Osteocyte (in vitro differentiated cells): ENCODE measurements at regions not wholly inside any gene's neighbourhood (a gene's known extent, or its start where the extent isn't known, plus 50 kb on each side); places are given as distances from the start of the nearest gene placed in this dataset.

Experiments used
- DNase-seq: peaks from one replicate; pipeline ENCODE4 v3.0.0; 2021; ENCODE audit warnings: mixed read lengths; ENCODE audit not compliant: unreplicated experiment; ENCODE audit errors: extremely low spot score
- H3K27ac Mint-ChIP-seq: one replicate; pipeline ENCODE4 v1.8.0; 2021; ENCODE audit warnings: mild to moderate bottlenecking, mixed read lengths; ENCODE audit not compliant: unreplicated experiment
- H3K27me3 Mint-ChIP-seq: one replicate; pipeline ENCODE4 v1.8.0; 2021; ENCODE audit warnings: mixed read lengths; ENCODE audit not compliant: unreplicated experiment
- H3K36me3 Mint-ChIP-seq: one replicate; pipeline ENCODE4 v1.8.0; 2021; ENCODE audit warnings: mixed read lengths; ENCODE audit not compliant: unreplicated experiment
- H3K4me1 Mint-ChIP-seq: one replicate; pipeline ENCODE4 v1.8.0; 2021; ENCODE audit warnings: mixed read lengths; ENCODE audit not compliant: unreplicated experiment
- H3K4me3 Mint-ChIP-seq: one replicate; pipeline ENCODE4 v1.8.0; 2021; ENCODE audit warnings: mild to moderate bottlenecking, moderate library complexity, mixed read lengths; ENCODE audit not compliant: unreplicated experiment
- H3K9me3 Mint-ChIP-seq: one replicate; pipeline ENCODE4 v1.8.0; 2021; ENCODE audit warnings: mixed read lengths; ENCODE audit not compliant: unreplicated experiment
- CTCF ChIP-seq: fragments of 200-600 bp; sonication (generic); IDR thresholded peaks from 2 replicates; pipeline ENCODE4 v1.5.0; 2021; ENCODE audit warnings: antibody characterized with exemption, mild to moderate bottlenecking, moderate library complexity

- Mint-ChIP-seq H3K36me3 (peaks cover 2% of the 10 kb centered on the region), H3K4me1 (peaks cover 37% of the 10 kb centered on the region), H3K4me3 (no peak overlapping the region), H3K27me3 (no peaks in the 10 kb centered on the region), H3K27ac (no peak overlapping the region), H3K9me3 (peaks cover 9% of the 10 kb centered on the region)
- DNase-seq, result peak; percentile 25
- no peak for TF ChIP-seq CTCF
These were observed 66.1 kb upstream of the PFN2 start for GRCh38 chr3:150036780-150037179.

GRCh38 chr3:150035910-150036612 is 65.4 kb upstream of the PFN2 start:
- DNase-seq, result peak; percentile 10
- Mint-ChIP-seq H3K4me3 (no peak overlapping the region), H3K4me1 (peaks cover 37% of the 10 kb centered on the region), H3K27ac (peak overlapping the region; percentile 56), H3K27me3 (no peaks in the 10 kb centered on the region), H3K9me3 (peaks cover 5% of the 10 kb centered on the region), H3K36me3 (no peaks in the 10 kb centered on the region)
- no peak for TF ChIP-seq CTCF

GRCh38 chr3:150035301-150035779 is 64.6 kb upstream of the PFN2 start:
- no peaks in the 10 kb centered on the region for H3K36me3 Mint-ChIP-seq
- peak; percentile 30 for DNase-seq
- no peaks in the 10 kb centered on the region for H3K27me3 Mint-ChIP-seq
- peak overlapping the region; percentile 56 for H3K27ac Mint-ChIP-seq
- H3K9me3 Mint-ChIP-seq, result no peaks in the 10 kb centered on the region
- H3K4me3 Mint-ChIP-seq, result no peak overlapping the region
- peaks cover 37% of the 10 kb centered on the region for H3K4me1 Mint-ChIP-seq
- TF ChIP-seq CTCF, result no peak

GRCh38 chr3:150033721-150034120 is 63.0 kb upstream of the PFN2 start:
- Mint-ChIP-seq H3K9me3 (no peaks in the 10 kb centered on the region), H3K4me3 (no peak overlapping the region), H3K36me3 (no peaks in the 10 kb centered on the region), H3K27me3 (no peaks in the 10 kb centered on the region), H3K4me1 (peaks cover 26% of the 10 kb centered on the region), H3K27ac (no peak overlapping the region)
- TF ChIP-seq CTCF, result no peak
- no peak for DNase-seq

- Mint-ChIP-seq H3K36me3 (no peaks in the 10 kb centered on the region), H3K27ac (no peak overlapping the region), H3K9me3 (peaks cover 18% of the 10 kb centered on the region), H3K27me3 (no peaks in the 10 kb centered on the region), H3K4me3 (no peak overlapping the region), H3K4me1 (peaks cover 14% of the 10 kb centered on the region)
- no peak for TF ChIP-seq CTCF
- DNase-seq, result no peak
These were observed 60.1 kb upstream of the PFN2 start for GRCh38 chr3:150030841-150031240.
